ENCODE measurements at regions not wholly inside any gene's neighbourhood (a gene's known extent, or its start where the extent isn't known, plus 50 kb on each side); places are given as distances from the start of the nearest gene placed in this dataset.

DNA sequence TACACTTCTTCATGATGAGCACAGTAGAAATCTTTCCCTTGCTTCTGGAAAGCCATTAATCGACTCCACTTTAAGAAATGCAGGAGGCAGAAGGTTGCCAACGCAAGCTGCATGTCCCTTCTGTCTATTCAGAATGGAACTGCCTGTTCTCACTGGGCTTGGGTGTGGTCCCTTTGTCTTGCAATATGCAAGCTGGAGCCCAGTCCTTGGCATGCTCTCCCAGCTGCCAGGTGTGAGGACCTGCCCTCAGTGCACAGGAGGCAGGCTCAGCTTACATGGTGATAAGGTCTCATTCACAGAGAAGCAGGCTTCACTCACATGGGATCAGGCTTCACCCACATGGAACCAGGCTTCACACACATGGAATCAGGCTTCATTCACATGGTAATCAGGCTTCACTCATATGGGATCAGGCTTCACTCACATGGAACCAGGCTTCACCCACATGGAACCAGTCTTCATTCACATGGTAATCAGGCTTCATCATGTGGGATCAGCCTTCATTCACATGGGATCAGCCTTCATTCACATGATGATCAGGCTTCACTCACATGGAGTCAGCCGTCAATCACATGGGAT lies 59.2 kb upstream of the USP47 start:
- no peaks in the 10 kb centered on the region for H3K9me3 Mint-ChIP-seq (ENCODE audit: low read depth)
- no peak for DNase-seq (ENCODE audit: low spot score)
- no peak overlapping the region for H3K4me3 Mint-ChIP-seq (ENCODE audit: unreplicated experiment)
- H3K4me1 Mint-ChIP-seq (ENCODE audit: low read depth), result peaks cover 4% of the 10 kb centered on the region
- TF ChIP-seq, protein P1, sequence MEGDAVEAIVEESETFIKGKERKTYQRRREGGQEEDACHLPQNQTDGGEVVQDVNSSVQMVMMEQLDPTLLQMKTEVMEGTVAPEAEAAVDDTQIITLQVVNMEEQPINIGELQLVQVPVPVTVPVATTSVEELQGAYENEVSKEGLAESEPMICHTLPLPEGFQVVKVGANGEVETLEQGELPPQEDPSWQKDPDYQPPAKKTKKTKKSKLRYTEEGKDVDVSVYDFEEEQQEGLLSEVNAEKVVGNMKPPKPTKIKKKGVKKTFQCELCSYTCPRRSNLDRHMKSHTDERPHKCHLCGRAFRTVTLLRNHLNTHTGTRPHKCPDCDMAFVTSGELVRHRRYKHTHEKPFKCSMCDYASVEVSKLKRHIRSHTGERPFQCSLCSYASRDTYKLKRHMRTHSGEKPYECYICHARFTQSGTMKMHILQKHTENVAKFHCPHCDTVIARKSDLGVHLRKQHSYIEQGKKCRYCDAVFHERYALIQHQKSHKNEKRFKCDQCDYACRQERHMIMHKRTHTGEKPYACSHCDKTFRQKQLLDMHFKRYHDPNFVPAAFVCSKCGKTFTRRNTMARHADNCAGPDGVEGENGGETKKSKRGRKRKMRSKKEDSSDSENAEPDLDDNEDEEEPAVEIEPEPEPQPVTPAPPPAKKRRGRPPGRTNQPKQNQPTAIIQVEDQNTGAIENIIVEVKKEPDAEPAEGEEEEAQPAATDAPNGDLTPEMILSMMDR (IDR thresholded peaks at IDR 0.05), result no peak
- peaks cover 12% of the 10 kb centered on the region for H3K27me3 Mint-ChIP-seq (ENCODE audit: low read depth)
- H3K27ac Mint-ChIP-seq (ENCODE audit: unreplicated experiment), result no peak overlapping the region
- H3K36me3 Mint-ChIP-seq (ENCODE audit: low read depth), result peaks cover 1% of the 10 kb centered on the region

- Mint-ChIP-seq H3K27me3 (ENCODE audit: low read depth) (peaks cover 22% of the 10 kb centered on the region), H3K4me3 (ENCODE audit: unreplicated experiment) (no peak overlapping the region), H3K36me3 (ENCODE audit: low read depth) (peaks cover 1% of the 10 kb centered on the region), H3K9me3 (ENCODE audit: low read depth) (no peaks in the 10 kb centered on the region), H3K4me1 (ENCODE audit: low read depth) (peaks cover 4% of the 10 kb centered on the region), H3K27ac (ENCODE audit: unreplicated experiment) (no peak overlapping the region)
- TF ChIP-seq, protein P1 (IDR thresholded peaks at IDR 0.05), result no peak
- no peak for DNase-seq (ENCODE audit: low spot score)
These were observed 60.9 kb upstream of the USP47 start for GRCh38 chr11:11780858-11781257.

DNA sequence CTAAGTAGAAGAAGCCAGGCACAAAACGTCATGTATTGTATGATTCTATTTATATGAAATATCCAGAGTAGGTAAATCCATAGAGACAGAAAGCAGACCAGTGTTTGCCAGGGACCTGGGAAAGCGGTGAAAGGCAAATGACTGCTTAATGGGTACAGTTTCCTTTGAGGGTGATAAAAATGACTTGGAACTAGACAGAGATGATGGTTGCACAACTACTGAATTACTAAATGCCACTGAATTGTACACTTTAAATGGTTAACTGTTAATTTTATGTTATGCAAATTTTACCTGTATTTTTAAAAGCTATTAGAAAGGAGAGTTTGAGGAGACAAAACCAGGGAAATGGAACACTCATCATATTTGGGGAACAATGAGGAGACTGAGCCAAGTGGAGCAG lies 61.8 kb upstream of the USP47 start:
- Mint-ChIP-seq H3K36me3 (ENCODE audit: low read depth) (peaks cover 1% of the 10 kb centered on the region), H3K27ac (ENCODE audit: unreplicated experiment) (no peak overlapping the region), H3K4me1 (ENCODE audit: low read depth) (peaks cover 4% of the 10 kb centered on the region), H3K4me3 (ENCODE audit: unreplicated experiment) (no peak overlapping the region), H3K9me3 (ENCODE audit: low read depth) (no peaks in the 10 kb centered on the region), H3K27me3 (ENCODE audit: low read depth) (peaks cover 29% of the 10 kb centered on the region)
- TF ChIP-seq, protein P1 (IDR thresholded peaks at IDR 0.05), result no peak
- no peak for DNase-seq (ENCODE audit: low spot score)

DNA sequence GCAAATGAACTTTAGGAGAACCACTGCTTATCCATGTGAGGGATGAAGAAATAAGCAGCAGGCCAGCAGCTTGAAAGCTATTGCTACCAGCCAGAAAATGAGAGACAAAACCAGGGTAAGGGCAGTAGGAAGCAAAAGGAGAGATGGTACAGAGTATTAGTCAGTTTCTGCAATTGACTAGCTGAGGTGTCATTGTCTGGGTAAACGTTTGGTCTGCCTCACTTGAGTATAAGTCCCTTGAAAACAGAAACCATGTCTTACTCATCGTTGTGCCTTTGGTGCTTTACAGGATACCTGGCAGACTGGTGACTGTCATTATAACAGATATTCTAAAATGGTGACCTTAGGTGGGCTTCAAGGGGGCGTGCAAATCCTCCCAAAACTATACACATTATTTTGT lies 63.9 kb upstream of the USP47 start:
- H3K4me1 Mint-ChIP-seq (ENCODE audit: low read depth), result no peaks in the 10 kb centered on the region
- H3K27me3 Mint-ChIP-seq (ENCODE audit: low read depth), result peaks cover 37% of the 10 kb centered on the region
- no peaks in the 10 kb centered on the region for H3K36me3 Mint-ChIP-seq (ENCODE audit: low read depth)
- TF ChIP-seq, protein P1 (IDR thresholded peaks at IDR 0.05), result no peak
- no peaks in the 10 kb centered on the region for H3K9me3 Mint-ChIP-seq (ENCODE audit: low read depth)
- H3K27ac Mint-ChIP-seq (ENCODE audit: unreplicated experiment), result no peak overlapping the region
- no peak for DNase-seq (ENCODE audit: low spot score)
- no peak overlapping the region for H3K4me3 Mint-ChIP-seq (ENCODE audit: unreplicated experiment)

DNA sequence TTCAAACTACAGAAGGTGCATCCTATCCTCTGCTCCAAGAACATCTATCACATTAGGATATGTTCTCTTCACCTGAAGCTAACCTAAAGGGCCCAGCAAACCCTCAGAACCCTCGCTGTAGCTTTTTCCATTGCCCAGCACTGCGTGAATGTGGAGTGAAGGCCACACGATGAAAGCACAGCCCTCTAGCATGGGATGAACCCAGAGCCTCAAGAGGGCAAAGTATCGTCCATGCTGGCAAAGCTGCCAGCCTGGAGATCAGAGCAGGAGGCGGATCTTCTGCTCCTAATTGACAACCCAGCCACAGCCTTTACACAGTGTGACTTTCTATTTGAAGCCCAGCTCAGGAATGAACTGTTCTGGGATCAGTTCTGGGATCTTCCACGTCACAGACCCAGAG lies 65.1 kb upstream of the USP47 start:
- Mint-ChIP-seq H3K27ac (ENCODE audit: unreplicated experiment) (no peak overlapping the region), H3K36me3 (ENCODE audit: low read depth) (no peaks in the 10 kb centered on the region), H3K4me3 (ENCODE audit: unreplicated experiment) (no peak overlapping the region), H3K27me3 (ENCODE audit: low read depth) (peaks cover 36% of the 10 kb centered on the region), H3K4me1 (ENCODE audit: low read depth) (no peaks in the 10 kb centered on the region), H3K9me3 (ENCODE audit: low read depth) (no peaks in the 10 kb centered on the region)
- TF ChIP-seq, protein P1 (IDR thresholded peaks at IDR 0.05), result no peak
- DNase-seq (ENCODE audit: low spot score), result no peak
